ENCODE measurements at regions not wholly inside any gene's neighbourhood (a gene's known extent, or its start where the extent isn't known, plus 50 kb on each side); places are given as distances from the start of the nearest gene placed in this dataset.

- intact Hi-C loops (cut with micrococcal nuclease; ENCODE audit: unreplicated experiment) = no loop called here
- Histone ChIP-seq H3K79me2 (ENCODE audit: low read depth) (no peaks in the 10 kb centered on the region), H3K4me2 (no peak overlapping the region), H3K36me3 (ENCODE audit: low read depth) (no peaks in the 10 kb centered on the region), H2AFZ (no peak overlapping the region), H3K27me3 (ENCODE audit: insufficient read depth, low read depth) (peaks cover 83% of the 10 kb centered on the region), H3K4me1 (replicated peaks; ENCODE audit: insufficient read depth) (no peaks in the 10 kb centered on the region), H3K27ac (no peak overlapping the region), H3F3A (ENCODE audit: insufficient read depth, low read depth) (no peaks in the 10 kb centered on the region), H3K9me3 (ENCODE audit: insufficient read depth, low read depth) (no peaks in the 10 kb centered on the region), H4K20me1 (ENCODE audit: insufficient read depth) (no peaks in the 10 kb centered on the region), H3K9me2 (ENCODE audit: insufficient read depth) (no peaks in the 10 kb centered on the region), H3K4me3 (no peak overlapping the region)
- DNase-seq = no peak
- BruUV-seq (replicated peaks) = no TSS peak
- ChIA-PET POLR2A (ENCODE audit: unreplicated experiment) (no interaction called here), CTCF (no interaction called here)
- TF ChIP-seq, protein P1, sequence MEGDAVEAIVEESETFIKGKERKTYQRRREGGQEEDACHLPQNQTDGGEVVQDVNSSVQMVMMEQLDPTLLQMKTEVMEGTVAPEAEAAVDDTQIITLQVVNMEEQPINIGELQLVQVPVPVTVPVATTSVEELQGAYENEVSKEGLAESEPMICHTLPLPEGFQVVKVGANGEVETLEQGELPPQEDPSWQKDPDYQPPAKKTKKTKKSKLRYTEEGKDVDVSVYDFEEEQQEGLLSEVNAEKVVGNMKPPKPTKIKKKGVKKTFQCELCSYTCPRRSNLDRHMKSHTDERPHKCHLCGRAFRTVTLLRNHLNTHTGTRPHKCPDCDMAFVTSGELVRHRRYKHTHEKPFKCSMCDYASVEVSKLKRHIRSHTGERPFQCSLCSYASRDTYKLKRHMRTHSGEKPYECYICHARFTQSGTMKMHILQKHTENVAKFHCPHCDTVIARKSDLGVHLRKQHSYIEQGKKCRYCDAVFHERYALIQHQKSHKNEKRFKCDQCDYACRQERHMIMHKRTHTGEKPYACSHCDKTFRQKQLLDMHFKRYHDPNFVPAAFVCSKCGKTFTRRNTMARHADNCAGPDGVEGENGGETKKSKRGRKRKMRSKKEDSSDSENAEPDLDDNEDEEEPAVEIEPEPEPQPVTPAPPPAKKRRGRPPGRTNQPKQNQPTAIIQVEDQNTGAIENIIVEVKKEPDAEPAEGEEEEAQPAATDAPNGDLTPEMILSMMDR (conservative IDR thresholded peaks at IDR 0.05) = no peak
Measured at GRCh38 chr19:28886708-28887107, 326.2 kb downstream of the UQCRFS1 start.

DNA sequence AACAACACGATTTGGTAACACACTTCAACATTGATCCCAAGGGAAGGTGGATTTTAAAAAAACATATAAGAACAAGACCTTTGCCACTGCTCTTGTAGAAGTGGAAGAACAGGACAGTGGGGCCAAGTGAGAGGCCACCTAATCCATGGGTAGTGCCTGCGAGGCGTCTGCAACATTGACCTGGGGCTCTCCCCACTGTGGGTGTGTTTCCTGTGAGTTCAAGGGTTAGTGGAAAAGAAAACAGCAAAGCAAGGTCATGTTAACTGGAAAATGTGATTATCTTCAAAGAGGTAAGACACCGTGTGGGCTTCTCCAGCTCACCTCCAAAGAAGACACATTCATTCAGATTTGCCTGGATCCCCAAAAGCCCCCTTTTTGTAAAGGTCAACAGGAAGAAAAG, 327.0 kb downstream of the UQCRFS1 start:
- Histone ChIP-seq H3F3A (ENCODE audit: insufficient read depth, low read depth) (no peaks in the 10 kb centered on the region), H3K27me3 (ENCODE audit: insufficient read depth, low read depth) (peaks cover 85% of the 10 kb centered on the region), H3K27ac (no peak overlapping the region), H3K9me3 (ENCODE audit: insufficient read depth, low read depth) (no peaks in the 10 kb centered on the region), H4K20me1 (ENCODE audit: insufficient read depth) (no peaks in the 10 kb centered on the region), H3K4me3 (no peak overlapping the region), H2AFZ (no peak overlapping the region), H3K4me2 (no peak overlapping the region), H3K9me2 (ENCODE audit: insufficient read depth) (no peaks in the 10 kb centered on the region), H3K79me2 (ENCODE audit: low read depth) (no peaks in the 10 kb centered on the region), H3K4me1 (replicated peaks; ENCODE audit: insufficient read depth) (no peaks in the 10 kb centered on the region), H3K36me3 (ENCODE audit: low read depth) (no peaks in the 10 kb centered on the region)
- no peak for DNase-seq
- intact Hi-C loops (cut with micrococcal nuclease; ENCODE audit: unreplicated experiment) = no loop called here
- ChIA-PET POLR2A (ENCODE audit: unreplicated experiment) (no interaction called here), CTCF (no interaction called here)
- no peak for TF ChIP-seq EZH2 (IDR thresholded peaks at IDR 0.05; ENCODE audit: low read depth)
- TF ChIP-seq, protein P1 (conservative IDR thresholded peaks at IDR 0.05) = no peak
- BruUV-seq (replicated peaks) = no TSS peak

GRCh38 chr19:28884786-28885476, 328.0 kb downstream of the UQCRFS1 start:
- no peak overlapping the region for H3K27ac ChIP-seq
- no peak for DNase-seq
- no peaks in the 10 kb centered on the region for H3F3A ChIP-seq (ENCODE audit: insufficient read depth, low read depth)
- no peak overlapping the region for H2AFZ ChIP-seq
- H3K79me2 ChIP-seq (ENCODE audit: low read depth) = no peaks in the 10 kb centered on the region
- no peaks in the 10 kb centered on the region for H3K9me3 ChIP-seq (ENCODE audit: insufficient read depth, low read depth)
- TF ChIP-seq, protein P1 (conservative IDR thresholded peaks at IDR 0.05) = no peak
- TF ChIP-seq EZH2 (IDR thresholded peaks at IDR 0.05; ENCODE audit: low read depth) = no peak
- BruUV-seq (replicated peaks) = no TSS peak
- no peaks in the 10 kb centered on the region for H3K4me1 ChIP-seq (replicated peaks; ENCODE audit: insufficient read depth)
- ChIA-PET POLR2A (ENCODE audit: unreplicated experiment) (no interaction called here), CTCF (no interaction called here)
- no peak overlapping the region for H3K4me2 ChIP-seq
- peaks cover 76% of the 10 kb centered on the region for H3K27me3 ChIP-seq (ENCODE audit: insufficient read depth, low read depth)
- no peaks in the 10 kb centered on the region; the same call in 1 of the 2 replicates for H4K20me1 ChIP-seq (ENCODE audit: insufficient read depth)
- H3K36me3 ChIP-seq (ENCODE audit: low read depth) = no peaks in the 10 kb centered on the region
- H3K4me3 ChIP-seq = no peak overlapping the region
- intact Hi-C loops (cut with micrococcal nuclease; ENCODE audit: unreplicated experiment) = no loop called here
- no peaks in the 10 kb centered on the region for H3K9me2 ChIP-seq (ENCODE audit: insufficient read depth)

Measured in PC-9 (cell line).